Adipocyte (in vitro differentiated cells): ENCODE measurements at regions not wholly inside any gene's neighbourhood (a gene's known extent, or its start where the extent isn't known, plus 50 kb on each side); places are given as distances from the start of the nearest gene placed in this dataset.
A peak's percentile ranks its signal among the peaks of the same experiment; 100 is the strongest.
"Not testable (repeated sequence)": the region's sequence is repeated elsewhere in the genome, so short reads cannot be mapped to it uniquely, and the experiment has no call there.

Source experiments
- DNase-seq: peaks from one replicate; pipeline ENCODE4 v3.0.0-alpha.2; 2015; ENCODE audit warnings: low read depth
- H3K27me3 ChIP-seq: replicated peaks from 2 replicates; pipeline ENCODE4 v1.7.0; 2013; ENCODE audit warnings: mild to moderate bottlenecking, low read length, moderate library complexity; ENCODE audit not compliant: control insufficient read depth, insufficient read depth
- H3K36me3 ChIP-seq: 2 replicates; pipeline ENCODE4 v1.7.0; 2013; ENCODE audit warnings: low read length, mild to moderate bottlenecking, moderate library complexity; ENCODE audit not compliant: control insufficient read depth, insufficient read depth, severe bottlenecking
- H3K4me1 ChIP-seq: 2 replicates; pipeline ENCODE4 v1.7.0; 2013; ENCODE audit warnings: mild to moderate bottlenecking, low read length, moderate library complexity; ENCODE audit not compliant: control insufficient read depth, insufficient read depth
- H3K4me3 ChIP-seq: 2 replicates; pipeline ENCODE4 v1.7.0; 2013; ENCODE audit warnings: mild to moderate bottlenecking, low read length, moderate library complexity
- H3K9ac ChIP-seq: 2 replicates; pipeline ENCODE4 v1.7.0; 2013; ENCODE audit warnings: mild to moderate bottlenecking, low read length, moderate library complexity
- H3K9me3 ChIP-seq: 2 replicates; pipeline ENCODE4 v1.7.0; 2013; ENCODE audit warnings: mild to moderate bottlenecking, low read length, moderate library complexity; ENCODE audit not compliant: control insufficient read depth

DNA sequence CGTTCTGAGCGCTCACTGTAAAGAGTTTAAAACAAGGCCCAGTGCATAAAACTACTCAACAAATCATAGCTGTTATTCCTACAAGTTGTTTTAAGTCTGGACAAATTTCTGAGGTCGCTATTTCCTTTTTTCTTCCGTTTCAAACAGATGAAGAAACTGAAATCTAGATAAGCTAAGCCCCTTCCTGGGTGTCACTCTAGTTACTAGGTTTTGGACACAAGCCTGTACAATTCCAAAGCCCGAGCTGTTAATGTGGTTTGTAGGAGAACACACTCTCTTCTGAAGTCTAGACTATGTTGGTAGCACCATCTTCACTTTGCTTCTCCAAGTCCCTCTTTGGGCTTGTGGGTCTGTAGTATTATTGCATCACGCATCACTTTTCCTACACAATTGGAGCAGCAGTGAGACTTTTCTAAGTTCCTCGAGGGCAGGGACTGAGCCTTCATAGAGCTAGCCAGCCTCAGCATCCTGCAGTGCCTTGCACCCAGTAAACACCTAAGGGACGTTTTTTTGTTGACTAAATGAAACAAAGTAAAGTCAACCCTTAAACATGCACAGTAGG lies 142.6 kb upstream of the PROK2 start:
- Histone ChIP-seq H3K9me3 (no peaks in the 10 kb centered on the region), H3K4me3 (no peak overlapping the region), H3K36me3 (no peaks in the 10 kb centered on the region), H3K27me3 (peaks cover 10% of the 10 kb centered on the region), H3K4me1 (peaks cover 9% of the 10 kb centered on the region), H3K9ac (no peak overlapping the region)
- DNase-seq: no peak

DNA sequence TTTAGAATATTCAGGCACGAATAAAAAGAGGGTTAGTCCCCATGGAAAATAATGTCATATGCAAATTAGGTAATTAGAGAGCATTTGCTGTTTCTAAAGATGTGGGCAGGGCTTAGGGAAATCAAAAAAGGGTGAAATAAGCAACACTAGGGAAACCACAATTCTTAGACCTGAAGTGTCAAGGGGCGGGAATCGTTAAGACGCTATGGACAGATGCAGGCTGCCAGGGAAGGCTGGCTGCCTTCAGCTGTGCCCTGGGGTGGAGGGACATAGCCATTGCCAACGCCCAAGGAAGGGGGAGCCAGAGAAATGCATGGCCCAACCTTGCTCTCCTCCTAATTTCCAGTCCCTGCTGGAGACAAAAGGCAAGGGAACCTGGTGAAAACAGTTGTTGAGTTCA lies 141.7 kb upstream of the PROK2 start:
- Histone ChIP-seq H3K9ac (no peak overlapping the region), H3K36me3 (no peaks in the 10 kb centered on the region), H3K9me3 (no peaks in the 10 kb centered on the region), H3K4me3 (no peak overlapping the region), H3K27me3 (peaks cover 17% of the 10 kb centered on the region), H3K4me1 (peaks cover 9% of the 10 kb centered on the region)
- DNase-seq: no peak

DNA sequence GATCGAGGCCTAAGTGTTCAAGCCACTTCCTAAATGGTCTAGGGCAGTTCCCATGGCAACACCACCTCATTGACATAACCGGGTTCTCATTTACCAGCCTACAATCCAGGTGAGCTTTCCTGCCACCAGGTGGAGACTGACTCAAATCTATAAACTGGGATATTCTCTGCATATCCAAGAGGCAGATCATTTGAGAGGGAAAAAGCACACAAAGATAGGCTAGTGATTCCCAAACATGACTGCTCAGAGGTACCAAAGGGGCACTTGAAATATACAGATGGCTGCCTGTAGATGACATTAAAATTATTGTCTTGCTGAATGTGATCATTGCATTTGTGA lies 141.3 kb upstream of the PROK2 start:
- Histone ChIP-seq H3K4me3 (no peak overlapping the region), H3K9ac (no peak overlapping the region), H3K27me3 (peaks cover 20% of the 10 kb centered on the region), H3K9me3 (no peaks in the 10 kb centered on the region), H3K36me3 (no peaks in the 10 kb centered on the region), H3K4me1 (peaks cover 9% of the 10 kb centered on the region)
- DNase-seq: no peak

DNA sequence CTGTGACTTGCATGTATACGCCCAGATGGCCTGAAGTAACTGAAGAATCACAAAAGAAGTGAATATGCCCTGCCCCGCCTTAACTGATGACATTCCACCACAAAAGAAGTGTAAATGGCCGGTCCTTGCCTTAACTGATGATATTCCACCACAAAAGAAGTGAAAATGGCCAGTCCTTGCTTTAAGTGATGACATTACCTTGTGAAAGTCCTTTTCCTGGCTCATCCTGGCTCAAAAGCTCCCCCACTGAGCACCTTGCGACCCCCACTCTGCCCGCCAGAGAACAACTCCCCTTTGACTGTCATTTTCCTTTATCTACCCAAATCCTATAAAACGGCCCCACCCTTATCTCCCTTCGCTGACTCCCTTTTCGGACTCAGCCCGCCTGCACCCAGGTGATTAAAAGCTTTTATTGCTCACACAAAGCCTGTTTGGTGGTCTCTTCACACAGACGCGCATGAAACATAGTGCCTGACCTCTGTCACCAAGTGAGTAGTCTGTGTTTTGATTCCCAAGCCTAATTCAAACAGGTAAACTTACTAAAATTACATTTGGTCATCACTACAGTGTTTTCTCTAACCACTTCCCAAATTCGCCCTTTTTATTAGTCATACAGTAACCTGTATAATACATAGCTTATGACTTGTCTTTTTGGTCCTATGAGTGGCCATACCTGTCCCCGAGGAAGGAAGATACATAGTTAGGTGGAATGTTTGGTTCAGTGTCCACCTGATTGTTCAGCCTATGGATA lies 140.7 kb upstream of the PROK2 start:
- H3K27me3 ChIP-seq: peaks cover 25% of the 10 kb centered on the region
- not testable (repeated sequence) for DNase-seq, H3K4me3 ChIP-seq, H3K36me3 ChIP-seq, H3K9me3 ChIP-seq, H3K9ac ChIP-seq, H3K4me1 ChIP-seq

DNA sequence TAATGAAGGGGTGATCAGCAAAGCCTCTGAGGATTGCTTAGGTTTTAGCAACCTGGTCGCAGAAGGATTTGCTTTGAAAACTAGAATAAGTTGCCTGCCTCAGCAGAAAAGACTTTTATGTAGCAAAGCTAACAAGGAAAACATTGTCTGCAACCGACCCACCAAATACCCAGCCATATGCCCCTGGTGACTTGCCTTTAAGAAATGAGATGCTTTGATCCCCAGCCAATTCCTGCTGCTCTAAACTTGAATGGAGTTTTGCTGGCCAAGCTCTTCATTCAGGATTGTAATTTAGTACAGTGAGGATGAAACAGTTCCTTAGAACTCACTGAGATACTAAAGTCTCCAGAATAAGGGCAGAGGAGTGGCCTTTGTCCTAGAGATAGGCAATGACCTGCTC lies 139.8 kb upstream of the PROK2 start:
- no peak for DNase-seq
- Histone ChIP-seq H3K27me3 (peaks cover 35% of the 10 kb centered on the region), H3K36me3 (no peaks in the 10 kb centered on the region), H3K4me3 (no peak overlapping the region), H3K9ac (no peak overlapping the region), H3K4me1 (no peaks in the 10 kb centered on the region), H3K9me3 (no peaks in the 10 kb centered on the region)

DNA sequence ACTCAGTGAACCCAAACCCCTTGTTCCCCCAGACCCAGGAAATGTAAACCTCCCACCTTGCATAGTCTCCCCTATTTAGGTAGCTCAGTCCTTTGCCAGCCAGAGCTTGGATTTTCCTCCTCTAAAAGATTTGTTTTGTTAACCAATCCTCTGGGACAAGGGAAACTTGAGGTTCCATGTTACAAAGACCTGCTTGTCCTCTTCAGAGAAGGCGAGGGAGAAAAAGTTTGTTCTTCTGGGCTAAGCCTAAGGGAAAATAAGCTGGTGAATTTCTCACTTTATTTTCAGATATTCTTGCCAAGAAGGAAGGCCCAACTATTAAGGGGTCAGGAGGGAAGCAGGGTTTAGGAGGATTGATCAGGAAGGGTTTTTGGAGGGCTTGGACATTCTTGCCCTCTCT lies 136.1 kb upstream of the PROK2 start:
- Histone ChIP-seq H3K9ac (no peak overlapping the region), H3K9me3 (no peaks in the 10 kb centered on the region), H3K27me3 (peaks cover 51% of the 10 kb centered on the region), H3K4me3 (no peak overlapping the region), H3K36me3 (no peaks in the 10 kb centered on the region), H3K4me1 (peaks cover 7% of the 10 kb centered on the region)
- DNase-seq: no peak

DNA sequence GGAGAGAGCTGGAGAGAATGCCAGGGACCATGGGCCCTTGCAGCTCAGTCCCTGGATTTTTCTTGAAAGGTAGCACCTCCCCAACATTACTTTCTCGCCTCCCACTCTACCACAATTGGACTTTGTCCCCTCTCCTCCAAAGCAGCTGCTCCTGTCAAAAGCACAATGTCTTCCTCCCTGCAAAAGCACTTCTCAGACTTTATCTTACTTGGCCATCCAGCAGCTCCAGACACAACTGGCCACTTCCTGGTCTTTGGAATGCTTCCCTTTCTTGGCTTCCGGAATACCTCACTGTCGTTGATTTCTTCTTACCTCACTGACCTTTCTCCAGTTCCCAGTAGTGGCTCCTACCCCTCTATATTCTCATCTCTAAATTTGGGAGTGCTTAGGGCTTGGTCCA lies 134.6 kb upstream of the PROK2 start:
- peaks cover 7% of the 10 kb centered on the region for H3K4me1 ChIP-seq
- no peak overlapping the region for H3K9ac ChIP-seq
- H3K4me3 ChIP-seq: no peak overlapping the region
- H3K36me3 ChIP-seq: no peaks in the 10 kb centered on the region
- H3K27me3 ChIP-seq: peaks cover 51% of the 10 kb centered on the region
- no peaks in the 10 kb centered on the region for H3K9me3 ChIP-seq
- DNase-seq: no peak

DNA sequence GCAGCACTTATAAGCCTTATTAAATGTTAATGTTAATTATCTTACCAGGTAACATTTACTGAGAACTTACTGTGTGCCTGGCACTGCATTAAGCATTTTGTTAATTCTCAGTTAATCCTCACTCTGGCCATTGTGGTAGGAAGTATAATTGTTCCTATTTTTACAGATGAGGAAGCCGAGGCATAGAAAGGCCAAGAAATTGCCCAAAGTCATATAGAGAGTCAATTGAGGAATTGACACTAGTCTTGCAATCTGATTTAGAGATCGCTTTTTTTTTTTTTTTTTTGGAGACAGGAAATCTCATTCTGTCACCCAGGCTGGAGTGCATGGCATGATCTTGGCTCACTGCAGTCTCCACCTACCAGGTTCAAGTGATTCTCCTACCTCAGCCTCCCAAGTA lies 132.6 kb upstream of the PROK2 start:
- Histone ChIP-seq H3K27me3 (peaks cover 41% of the 10 kb centered on the region), H3K4me3 (no peak overlapping the region), H3K4me1 (peaks cover 16% of the 10 kb centered on the region), H3K9ac (no peak overlapping the region), H3K9me3 (no peaks in the 10 kb centered on the region), H3K36me3 (no peaks in the 10 kb centered on the region)
- DNase-seq: no peak

DNA sequence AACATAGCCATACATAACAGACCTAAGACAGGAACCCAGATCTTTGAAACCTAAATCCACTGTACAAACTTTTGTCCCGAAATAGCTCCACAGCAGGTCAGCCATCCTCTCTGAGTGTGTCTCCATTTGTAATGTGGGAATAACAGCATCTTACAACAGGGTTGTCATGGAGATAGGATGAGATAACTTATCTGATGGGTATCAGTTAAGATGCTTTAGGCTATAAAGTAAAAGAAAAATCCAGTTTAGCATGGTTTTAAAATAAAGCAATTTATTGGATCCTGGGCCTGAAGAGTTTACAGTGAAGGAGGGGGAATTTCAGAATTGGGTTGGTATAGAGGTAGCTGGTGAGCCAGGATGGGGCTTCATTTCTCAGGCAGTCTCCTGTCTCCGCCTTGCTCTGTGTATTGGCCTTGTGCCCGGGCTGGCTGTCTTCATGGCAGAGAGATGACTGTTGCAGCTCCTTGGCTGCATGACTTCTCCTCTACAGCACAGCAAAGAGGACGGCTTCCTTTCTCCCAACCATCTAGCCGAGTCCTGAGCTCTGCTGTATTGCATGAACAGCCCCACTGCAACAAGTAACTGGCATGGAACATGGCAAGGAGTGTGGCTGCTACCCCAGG lies 131.9 kb upstream of the PROK2 start:
- Histone ChIP-seq H3K36me3 (no peaks in the 10 kb centered on the region), H3K27me3 (peaks cover 37% of the 10 kb centered on the region), H3K4me1 (peaks cover 16% of the 10 kb centered on the region), H3K4me3 (no peak overlapping the region), H3K9ac (no peak overlapping the region), H3K9me3 (no peaks in the 10 kb centered on the region)
- peak; percentile 36 for DNase-seq

DNA sequence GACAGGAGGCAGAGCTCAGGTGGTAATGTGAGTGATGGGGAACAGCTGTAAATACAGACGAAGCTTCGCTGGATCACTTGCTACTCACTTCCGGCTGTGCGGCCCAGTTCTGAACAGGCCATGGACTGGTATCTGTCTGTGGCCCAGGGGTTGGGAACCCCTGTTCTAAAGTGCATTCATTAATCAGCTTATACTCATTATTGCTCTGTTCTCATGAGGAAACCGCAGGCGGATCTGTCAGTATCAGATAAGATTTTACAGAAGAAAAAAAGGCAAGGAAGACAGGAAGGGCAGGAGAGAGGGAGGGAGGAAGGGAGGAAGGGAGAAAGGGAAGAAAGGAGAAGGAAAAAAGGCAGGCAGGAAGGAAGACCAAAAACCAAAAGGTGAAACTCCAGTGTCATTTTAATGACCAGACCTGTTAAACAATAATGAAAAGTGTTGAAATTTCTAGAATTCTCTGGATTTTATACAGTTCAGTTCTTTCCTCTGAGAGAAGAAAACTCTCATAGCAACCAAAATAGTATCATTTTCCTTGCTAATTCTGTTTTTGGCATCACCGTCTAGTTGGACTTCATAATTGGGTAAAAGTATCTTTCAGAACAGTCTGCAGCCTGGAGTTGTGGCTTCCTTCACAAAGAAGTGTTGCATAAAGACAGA lies 128.0 kb upstream of the PROK2 start:
- Histone ChIP-seq H3K27me3 (peaks cover 19% of the 10 kb centered on the region), H3K9me3 (no peaks in the 10 kb centered on the region), H3K36me3 (no peaks in the 10 kb centered on the region), H3K4me3 (no peak overlapping the region), H3K9ac (no peak overlapping the region), H3K4me1 (peaks cover 20% of the 10 kb centered on the region)
- no peak for DNase-seq

DNA sequence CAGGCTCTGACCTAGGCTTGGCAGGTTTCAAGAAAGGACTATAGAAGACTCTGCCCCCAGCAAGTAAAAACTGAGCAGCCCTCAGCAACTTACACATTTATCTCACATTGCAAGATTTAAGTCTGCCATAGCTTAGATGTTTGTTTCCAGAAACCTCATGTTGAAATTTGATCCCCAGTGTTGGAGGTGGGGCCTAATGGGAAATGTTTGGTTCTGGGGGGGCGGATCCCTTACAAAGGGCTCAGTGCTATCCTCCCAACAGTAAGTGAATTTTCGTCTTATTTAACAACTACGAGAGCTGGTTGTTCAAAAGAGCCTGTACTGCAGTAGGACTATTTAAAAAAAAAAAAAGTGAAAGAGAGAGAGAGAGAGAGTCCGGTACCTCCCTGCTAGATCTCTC lies 125.2 kb upstream of the PROK2 start:
- no peak overlapping the region for H3K4me3 ChIP-seq
- H3K36me3 ChIP-seq: no peaks in the 10 kb centered on the region
- no peaks in the 10 kb centered on the region for H3K9me3 ChIP-seq
- peak; percentile 3 for DNase-seq
- H3K27me3 ChIP-seq: peaks cover 36% of the 10 kb centered on the region
- H3K4me1 ChIP-seq: peaks cover 18% of the 10 kb centered on the region
- H3K9ac ChIP-seq: no peak overlapping the region
